VCaP (cell line): ENCODE measurements at regions not wholly inside any gene's neighbourhood (a gene's known extent, or its start where the extent isn't known, plus 50 kb on each side); places are given as distances from the start of the nearest gene placed in this dataset.

Experiments
- H3K27ac ChIP-seq: fragments of 450-650 bp; 2 replicates; pipeline ENCODE4 v1.5.1; 2017
- TF ChIP-seq, protein P1 (sequence below): fragments of 450-650 bp; conservative IDR thresholded peaks from 2 replicates; pipeline ENCODE4 v1.5.1; 2017; ENCODE audit warnings: mild to moderate bottlenecking, moderate library complexity

DNA sequence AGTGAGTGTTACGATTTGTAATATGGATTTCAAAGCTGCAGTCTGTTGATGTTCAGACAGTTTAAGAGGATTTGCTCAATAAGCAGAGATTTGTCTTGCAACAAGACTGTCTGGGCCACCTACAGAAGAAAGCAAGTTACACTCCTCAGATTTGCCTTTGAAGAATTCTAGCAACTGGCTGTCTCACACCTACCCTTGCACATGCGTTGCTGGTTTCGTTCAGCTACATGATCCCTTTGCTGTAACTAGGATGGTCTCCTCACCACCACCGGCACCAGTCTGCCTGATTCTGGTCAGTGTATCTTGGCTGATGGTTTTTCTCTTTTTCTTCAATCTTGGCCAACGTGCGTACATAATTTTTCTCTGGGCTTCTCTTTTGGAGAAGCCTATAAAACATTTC, 172.7 kb upstream of the LCORL start:
- H3K27ac ChIP-seq: no peak overlapping the region
- TF ChIP-seq, protein P1, sequence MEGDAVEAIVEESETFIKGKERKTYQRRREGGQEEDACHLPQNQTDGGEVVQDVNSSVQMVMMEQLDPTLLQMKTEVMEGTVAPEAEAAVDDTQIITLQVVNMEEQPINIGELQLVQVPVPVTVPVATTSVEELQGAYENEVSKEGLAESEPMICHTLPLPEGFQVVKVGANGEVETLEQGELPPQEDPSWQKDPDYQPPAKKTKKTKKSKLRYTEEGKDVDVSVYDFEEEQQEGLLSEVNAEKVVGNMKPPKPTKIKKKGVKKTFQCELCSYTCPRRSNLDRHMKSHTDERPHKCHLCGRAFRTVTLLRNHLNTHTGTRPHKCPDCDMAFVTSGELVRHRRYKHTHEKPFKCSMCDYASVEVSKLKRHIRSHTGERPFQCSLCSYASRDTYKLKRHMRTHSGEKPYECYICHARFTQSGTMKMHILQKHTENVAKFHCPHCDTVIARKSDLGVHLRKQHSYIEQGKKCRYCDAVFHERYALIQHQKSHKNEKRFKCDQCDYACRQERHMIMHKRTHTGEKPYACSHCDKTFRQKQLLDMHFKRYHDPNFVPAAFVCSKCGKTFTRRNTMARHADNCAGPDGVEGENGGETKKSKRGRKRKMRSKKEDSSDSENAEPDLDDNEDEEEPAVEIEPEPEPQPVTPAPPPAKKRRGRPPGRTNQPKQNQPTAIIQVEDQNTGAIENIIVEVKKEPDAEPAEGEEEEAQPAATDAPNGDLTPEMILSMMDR: no peak

DNA sequence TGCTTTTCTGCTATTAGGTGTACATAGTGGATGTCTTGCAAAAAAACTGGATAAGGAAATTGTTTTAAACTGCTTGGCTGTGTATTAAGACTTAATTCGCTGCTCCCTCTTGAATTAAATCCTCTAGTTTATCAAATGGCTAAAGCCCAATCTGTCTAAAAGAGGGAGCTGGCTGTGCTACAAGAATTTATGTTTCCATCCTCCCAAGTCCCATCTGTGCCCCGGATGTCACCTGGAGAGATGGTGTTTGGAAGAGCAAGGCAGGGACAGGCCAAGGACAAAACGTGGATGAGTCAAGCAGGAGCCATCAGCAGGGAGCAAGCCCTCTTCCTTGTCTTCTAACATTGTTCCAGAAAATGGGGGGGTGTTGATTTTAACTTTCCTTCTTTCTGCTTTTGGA, 171.3 kb upstream of the LCORL start:
- H3K27ac ChIP-seq: no peak overlapping the region
- TF ChIP-seq, protein P1: no peak

DNA sequence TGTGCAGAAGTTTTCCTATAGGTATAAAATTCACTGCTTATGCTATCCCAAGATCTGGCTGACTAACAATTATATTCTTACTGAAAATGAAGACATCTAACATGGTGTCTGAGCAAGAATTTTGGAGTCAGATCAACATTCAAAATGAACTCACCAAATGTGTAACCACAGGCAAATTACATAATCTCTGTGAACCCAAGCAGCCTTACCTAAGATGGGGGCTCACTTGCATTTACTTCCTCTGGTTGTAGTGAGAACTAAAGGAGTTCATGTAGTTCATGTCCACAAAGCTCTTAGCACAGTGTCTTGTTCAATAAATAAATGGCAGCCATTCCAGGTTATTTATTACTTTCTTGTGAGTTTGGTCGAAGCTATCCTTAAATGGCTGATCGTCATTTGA, 163.9 kb upstream of the LCORL start:
- TF ChIP-seq, protein P1: no peak
- H3K27ac ChIP-seq: no peak overlapping the region

DNA sequence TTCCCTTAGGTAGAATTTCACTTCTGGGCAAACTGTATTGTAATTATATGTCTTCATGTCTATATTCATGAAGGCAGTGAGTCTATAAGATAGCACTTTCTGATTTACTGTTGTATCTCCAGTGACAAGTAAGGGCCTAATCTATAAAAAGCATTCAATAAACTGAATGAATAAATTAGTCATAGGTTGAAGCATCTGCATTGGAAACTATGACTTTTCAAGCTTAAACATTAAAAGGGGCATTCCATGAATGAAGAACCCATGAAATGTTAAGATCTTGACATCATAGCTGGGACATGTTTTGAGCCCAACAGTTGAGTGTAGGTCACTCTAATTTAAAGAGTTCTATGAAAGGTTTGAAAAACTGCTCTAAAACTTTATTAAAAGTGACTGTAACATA, 159.3 kb upstream of the LCORL start:
- H3K27ac ChIP-seq: no peak overlapping the region
- TF ChIP-seq, protein P1: no peak

- TF ChIP-seq, protein P1: no peak
- no peak overlapping the region for H3K27ac ChIP-seq
Observed at GRCh38 chr4:18180122-18180521, 158.6 kb upstream of the LCORL start.

DNA sequence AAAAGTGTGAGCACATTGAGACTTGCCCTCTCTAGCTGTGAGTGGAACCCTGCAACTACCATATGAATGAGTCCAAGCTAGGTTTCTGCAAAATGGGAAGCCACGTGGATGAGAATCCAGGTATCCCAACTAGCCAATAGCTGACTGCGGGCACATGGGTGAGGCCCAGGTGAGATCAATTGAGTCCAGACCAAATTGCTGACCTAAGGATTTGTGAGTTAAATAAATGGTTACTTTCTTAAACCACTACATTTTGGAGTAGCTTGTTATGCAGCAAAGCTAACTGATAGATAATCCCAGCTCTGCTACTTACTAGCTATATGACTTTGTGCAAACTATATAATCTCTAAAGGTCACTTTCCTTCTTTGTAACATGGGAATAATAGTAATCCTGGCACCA, 150.3 kb upstream of the LCORL start:
- H3K27ac ChIP-seq: no peak overlapping the region
- TF ChIP-seq, protein P1: no peak

- TF ChIP-seq, protein P1: no peak
- H3K27ac ChIP-seq: no peak overlapping the region
Observed at GRCh38 chr4:18167831-18168230, 146.3 kb upstream of the LCORL start.

- H3K27ac ChIP-seq: no peak overlapping the region
Observed at GRCh38 chr4:18166925-18167324, 145.4 kb upstream of the LCORL start.

More at GRCh38 chr4:18166925-18167324, 145.4 kb upstream of the LCORL start:
- TF ChIP-seq, protein P1: no peak
